HG03025 (cell line): ENCODE measurements at regions not wholly inside any gene's neighbourhood (a gene's known extent, or its start where the extent isn't known, plus 50 kb on each side); places are given as distances from the start of the nearest gene placed in this dataset.
A peak's percentile ranks its signal among the peaks of the same experiment; 100 is the strongest.
"Not testable (repeated sequence)": the region's sequence is repeated elsewhere in the genome, so short reads cannot be mapped to it uniquely, and the experiment has no call there.

Source experiments
- ATAC-seq: cut with Tn5 transposase; IDR thresholded peaks from one replicate; pipeline ENCODE4 v1.9.1; 2021; ENCODE audit warnings: mild to moderate bottlenecking, moderate library complexity; ENCODE audit not compliant: unreplicated experiment, low FRiP score

DNA sequence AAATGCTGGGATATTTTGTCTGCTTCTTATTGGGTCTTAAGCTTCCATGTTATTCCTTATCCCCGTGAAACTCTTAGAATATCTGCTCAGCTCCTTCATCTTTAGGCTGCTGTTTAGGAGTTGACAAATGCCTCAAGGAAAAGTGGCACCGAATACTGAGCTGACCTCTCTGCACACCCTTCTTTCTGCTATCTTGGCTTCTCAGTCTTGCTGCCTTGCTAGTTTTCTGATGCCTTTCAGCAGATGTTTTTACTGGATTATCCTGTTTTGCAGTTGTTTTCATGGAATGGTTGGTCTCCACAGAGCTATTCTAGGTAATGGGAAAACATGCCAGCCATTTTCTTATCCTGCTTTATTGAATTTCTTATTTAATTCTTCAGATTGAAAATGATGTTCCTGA lies 86.3 kb downstream of the GYPE start:
- no peak for ATAC-seq

DNA sequence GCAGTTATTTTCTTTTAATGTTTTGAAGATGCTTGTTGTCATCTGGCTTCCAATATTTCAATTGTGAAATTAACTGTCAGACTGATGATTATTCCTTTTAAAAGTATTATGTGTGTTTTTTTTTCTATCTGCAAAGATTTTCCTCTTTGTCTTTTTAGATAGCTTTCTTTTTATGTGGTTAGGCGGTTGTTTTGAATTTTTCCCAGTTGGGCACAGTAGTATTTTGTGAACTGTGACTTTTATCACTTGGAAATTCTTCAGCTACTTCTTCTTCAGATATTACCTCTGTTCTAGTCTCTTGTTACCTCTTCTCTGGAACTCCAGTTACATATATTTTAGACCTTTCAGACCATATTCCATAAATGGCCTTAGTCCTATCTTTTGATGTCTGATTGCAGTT lies 87.5 kb downstream of the GYPE start:
- ATAC-seq: not testable (repeated sequence)

GRCh38 chr4:143815375-143815774 lies 90.0 kb downstream of the GYPE start:
- ATAC-seq: not testable (repeated sequence)

DNA sequence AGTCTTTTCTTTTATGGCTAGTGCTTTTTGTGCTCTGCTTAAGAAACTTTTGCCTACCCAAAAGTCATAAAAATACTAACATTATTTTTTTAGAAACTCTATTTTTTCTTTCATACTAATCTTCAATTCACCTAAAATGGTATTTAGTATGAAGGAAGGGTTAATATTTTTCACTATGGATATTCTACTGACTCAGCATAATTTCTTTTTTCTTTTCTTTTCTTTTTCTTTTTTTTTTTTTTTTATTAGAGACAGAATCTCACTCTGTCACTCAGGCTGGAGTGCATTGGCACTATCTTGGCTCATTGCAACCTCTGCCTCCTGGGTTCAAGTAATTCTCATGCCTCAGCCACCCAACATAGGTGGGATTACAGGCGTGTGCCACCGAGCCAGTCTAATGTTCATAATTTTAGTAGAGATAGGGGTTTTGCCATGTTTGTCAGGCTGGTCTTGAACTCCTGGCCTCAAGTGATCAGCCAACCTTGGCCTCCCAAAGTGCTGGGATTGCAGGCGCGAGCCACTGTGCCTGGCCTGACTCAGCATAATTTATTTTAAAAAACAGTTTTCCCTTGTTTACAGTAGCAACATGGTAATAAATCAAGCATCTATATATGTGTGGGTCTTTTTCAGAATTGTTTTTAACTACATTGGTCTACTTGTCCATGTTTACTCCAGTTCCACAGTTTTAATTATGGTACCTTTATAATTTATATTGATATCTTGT lies 91.8 kb downstream of the GYPE start:
- not testable (repeated sequence) for ATAC-seq

GRCh38 chr4:143791693-143792092 lies 91.2 kb upstream of the FREM3 start:
- not testable (repeated sequence) for ATAC-seq

- ATAC-seq: not testable (repeated sequence)
These were observed 90.0 kb upstream of the FREM3 start for GRCh38 chr4:143790425-143790824.

- ATAC-seq: not testable (repeated sequence)
These were observed 89.1 kb upstream of the FREM3 start for GRCh38 chr4:143789618-143790017.

DNA sequence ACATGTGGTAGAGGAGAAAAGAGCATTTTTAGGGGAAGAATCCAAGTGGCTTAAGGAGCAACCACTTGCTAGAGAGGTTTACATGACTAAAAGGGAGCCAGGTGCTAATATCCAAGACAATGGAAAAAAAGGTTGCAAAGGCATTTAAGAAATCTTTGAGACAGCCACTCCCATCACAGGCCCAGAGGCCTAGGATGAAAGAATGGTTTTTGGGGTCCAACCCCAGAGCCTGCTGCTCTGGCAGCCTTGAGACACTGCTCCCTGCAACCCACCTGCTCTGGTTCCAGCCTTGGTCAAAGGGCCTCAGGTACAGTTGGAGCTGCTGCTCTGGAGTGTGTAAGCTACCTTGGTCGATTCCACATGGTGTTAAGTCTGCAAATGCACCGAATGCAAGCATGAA lies 84.1 kb upstream of the FREM3 start:
- ATAC-seq: no peak

DNA sequence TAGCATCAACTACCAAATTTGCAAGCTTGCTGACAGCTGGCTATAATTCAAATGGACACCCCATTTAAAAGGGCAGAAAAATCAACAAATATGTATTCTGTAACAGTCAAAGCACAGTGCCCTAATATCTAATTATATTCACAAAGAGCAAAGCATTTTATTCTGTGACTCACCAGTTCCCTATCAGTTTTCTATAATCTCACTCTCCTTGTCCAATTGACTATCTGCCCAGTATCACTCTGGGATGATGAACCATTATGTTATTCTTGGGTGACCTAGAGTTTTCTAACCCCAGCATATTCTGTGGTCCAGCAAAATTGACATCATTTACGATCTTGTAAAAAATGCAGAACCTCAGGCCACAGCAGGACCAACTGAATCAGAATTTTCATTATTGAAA lies 82.0 kb upstream of the FREM3 start:
- ATAC-seq: no peak

- peak; percentile 100 for ATAC-seq
These were observed 73.8 kb upstream of the FREM3 start for GRCh38 chr4:143773998-143774895.

DNA sequence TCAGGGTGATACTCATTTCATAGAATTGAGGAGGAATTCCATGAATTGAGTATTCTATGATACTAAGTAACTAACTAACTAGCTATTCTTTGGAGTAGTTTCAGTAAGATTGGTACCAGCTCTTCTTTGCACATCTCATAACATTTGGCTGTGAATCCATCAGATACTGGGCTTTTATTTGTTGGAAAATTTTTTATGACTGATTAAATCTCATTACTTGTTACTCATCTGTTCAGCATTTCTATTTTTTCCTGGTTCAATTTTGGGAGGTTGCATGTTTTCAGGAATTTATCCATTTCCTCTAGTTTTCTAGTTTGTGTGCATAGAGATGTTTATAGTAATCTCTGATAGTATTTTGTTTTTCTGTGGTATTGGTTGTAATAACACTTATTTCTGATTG lies 70.8 kb upstream of the FREM3 start:
- ATAC-seq: no peak

DNA sequence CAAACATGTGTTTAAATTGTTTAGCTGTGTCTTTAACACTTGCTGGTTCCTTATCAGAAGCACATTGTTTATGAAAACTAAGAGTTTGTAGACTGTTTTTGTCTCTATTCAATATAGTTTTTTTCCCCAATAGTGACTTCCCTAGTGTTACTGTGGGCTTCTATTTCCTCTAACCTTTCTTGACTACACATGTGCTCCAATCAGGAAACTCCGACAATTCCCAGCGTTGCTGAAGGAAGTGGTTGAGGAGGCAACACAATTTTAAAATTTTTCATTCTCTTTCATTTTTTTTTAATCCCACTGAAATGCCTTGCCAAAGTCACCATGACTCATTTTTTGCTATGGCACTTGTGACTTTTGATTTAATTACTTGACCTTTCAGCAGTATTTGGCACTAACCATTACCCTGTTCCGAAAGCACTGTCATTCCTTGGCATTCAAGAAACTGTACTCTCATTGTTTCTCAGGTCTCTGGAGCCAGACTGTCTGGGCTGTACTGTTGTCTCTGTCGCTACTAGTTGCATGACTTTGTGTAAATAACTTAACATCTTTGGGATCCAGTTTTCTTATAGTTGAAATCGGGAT lies 67.6 kb upstream of the FREM3 start:
- no peak for ATAC-seq

DNA sequence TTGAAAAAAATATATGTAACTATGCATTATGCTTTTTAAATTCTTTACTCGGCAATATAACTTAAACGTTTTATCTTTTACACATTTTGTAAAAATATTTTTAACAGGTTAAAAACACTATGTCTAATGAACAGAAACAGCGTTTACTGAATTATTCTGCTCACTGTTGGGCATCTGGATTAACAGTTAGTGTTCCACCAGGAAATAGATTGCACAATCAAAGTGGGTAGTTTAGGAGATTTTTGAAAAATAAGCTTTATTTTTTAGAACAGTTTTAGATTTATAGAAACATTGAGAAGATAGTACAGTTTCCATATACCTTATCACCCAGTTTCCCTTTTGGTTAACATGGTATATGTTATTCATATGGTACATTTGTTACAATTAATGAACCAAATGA lies 63.1 kb upstream of the FREM3 start:
- ATAC-seq: no peak

DNA sequence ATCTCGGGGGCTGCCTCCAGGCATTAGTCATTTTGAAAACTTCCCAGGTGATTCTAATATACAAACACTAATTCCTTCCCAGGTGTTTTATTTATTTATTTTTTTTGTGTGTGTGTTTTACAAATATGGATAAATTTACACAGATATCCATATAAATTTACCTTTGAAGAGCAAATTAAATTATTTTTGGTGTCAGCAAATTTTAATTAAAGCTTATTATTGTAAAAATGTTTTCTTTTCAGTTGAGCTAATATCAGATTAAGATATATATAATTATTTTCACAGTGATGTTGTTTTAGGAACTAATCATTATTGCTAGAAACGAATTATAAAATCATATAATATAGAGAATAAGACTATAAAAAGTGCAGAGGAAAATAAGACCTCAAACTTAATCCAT lies 62.0 kb upstream of the FREM3 start:
- no peak for ATAC-seq
